Nephron (organoid): ENCODE measurements at regions not wholly inside any gene's neighbourhood (a gene's known extent, or its start where the extent isn't known, plus 50 kb on each side); places are given as distances from the start of the nearest gene placed in this dataset.

Source experiments
- H3K27ac Mint-ChIP-seq, 3 experiments: 2 replicates each; pipeline ENCODE4 v1.8.0; 2020; ENCODE audit warnings: mixed read lengths in 3 of 3, mild to moderate bottlenecking in 2 of 3, moderate library complexity in 1 of 3
- H3K27me3 Mint-ChIP-seq: 2 replicates; pipeline ENCODE4 v1.8.0; 2021; ENCODE audit warnings: low read depth, mild to moderate bottlenecking, moderate library complexity, mixed read lengths
- H3K36me3 Mint-ChIP-seq: 2 replicates; pipeline ENCODE4 v1.8.0; 2020; ENCODE audit warnings: low read depth, mixed read lengths
- H3K4me1 Mint-ChIP-seq: 2 replicates; pipeline ENCODE4 v1.8.0; 2020; ENCODE audit warnings: mixed read lengths
- H3K4me3 Mint-ChIP-seq, 3 experiments: 2 replicates each; pipeline ENCODE4 v1.8.0; 2020; ENCODE audit warnings: mild to moderate bottlenecking in 3 of 3, mixed read lengths in 3 of 3, moderate library complexity in 2 of 3
- H3K9me3 Mint-ChIP-seq: 2 replicates; pipeline ENCODE4 v1.8.0; 2020; ENCODE audit warnings: mixed read lengths
- TF ChIP-seq, protein P1 (sequence below), 3 experiments: fragments of 200-600 bp; sonication (generic); IDR thresholded peaks; one replicate each; pipeline ENCODE4 v1.5.0; 2021; ENCODE audit warnings: antibody characterized with exemption in 3 of 3; ENCODE audit not compliant: unreplicated experiment in 3 of 3

- no peak overlapping the region for H3K27ac Mint-ChIP-seq
- peaks cover 4% of the 10 kb centered on the region for H3K27me3 Mint-ChIP-seq
- no peaks in the 10 kb centered on the region for H3K4me1 Mint-ChIP-seq
- H3K36me3 Mint-ChIP-seq = no peaks in the 10 kb centered on the region
- TF ChIP-seq, protein P1, sequence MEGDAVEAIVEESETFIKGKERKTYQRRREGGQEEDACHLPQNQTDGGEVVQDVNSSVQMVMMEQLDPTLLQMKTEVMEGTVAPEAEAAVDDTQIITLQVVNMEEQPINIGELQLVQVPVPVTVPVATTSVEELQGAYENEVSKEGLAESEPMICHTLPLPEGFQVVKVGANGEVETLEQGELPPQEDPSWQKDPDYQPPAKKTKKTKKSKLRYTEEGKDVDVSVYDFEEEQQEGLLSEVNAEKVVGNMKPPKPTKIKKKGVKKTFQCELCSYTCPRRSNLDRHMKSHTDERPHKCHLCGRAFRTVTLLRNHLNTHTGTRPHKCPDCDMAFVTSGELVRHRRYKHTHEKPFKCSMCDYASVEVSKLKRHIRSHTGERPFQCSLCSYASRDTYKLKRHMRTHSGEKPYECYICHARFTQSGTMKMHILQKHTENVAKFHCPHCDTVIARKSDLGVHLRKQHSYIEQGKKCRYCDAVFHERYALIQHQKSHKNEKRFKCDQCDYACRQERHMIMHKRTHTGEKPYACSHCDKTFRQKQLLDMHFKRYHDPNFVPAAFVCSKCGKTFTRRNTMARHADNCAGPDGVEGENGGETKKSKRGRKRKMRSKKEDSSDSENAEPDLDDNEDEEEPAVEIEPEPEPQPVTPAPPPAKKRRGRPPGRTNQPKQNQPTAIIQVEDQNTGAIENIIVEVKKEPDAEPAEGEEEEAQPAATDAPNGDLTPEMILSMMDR (IDR thresholded peaks at IDR 0.05; ENCODE audit: unreplicated experiment in 3 of 3) = no peak
- no peaks in the 10 kb centered on the region for H3K9me3 Mint-ChIP-seq
- no peak overlapping the region for H3K4me3 Mint-ChIP-seq
Observed at GRCh38 chr5:173790177-173790719, 97.9 kb upstream of the CPEB4 start.

DNA sequence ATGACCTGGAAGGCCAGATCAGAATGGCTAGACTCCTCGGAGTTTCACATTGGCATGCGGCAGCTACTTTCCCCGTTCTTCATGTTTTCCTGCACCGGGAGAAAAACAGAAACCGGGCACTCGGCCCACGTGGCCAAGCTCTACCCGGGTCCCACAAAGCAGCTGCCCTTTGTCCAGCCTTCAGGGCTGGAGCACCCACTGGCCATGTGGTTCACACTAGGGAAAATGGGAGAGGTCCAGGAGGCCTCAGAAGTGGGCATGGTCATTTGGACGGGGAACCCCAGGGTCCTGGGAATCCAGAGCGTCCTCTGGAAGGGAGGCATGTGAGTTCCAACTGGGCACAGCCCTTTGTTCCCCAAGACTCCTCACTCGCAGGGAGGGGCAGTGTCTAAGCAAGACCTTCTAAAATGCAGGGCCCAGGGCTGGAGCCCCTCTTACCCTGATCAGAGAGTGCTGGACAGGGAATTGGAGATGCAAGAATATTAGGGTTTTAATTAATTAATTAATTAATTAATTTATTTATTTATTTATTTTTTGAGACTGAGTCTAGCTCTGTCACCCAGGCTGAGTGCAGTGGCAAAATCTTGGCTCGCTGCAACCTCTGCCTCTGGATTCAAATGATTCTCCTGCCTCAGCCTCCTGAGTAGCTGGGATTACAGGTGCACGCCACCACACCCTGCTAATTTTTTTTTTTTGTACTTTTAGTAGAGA lies 97.2 kb upstream of the CPEB4 start:
- H3K27ac Mint-ChIP-seq = no peak overlapping the region
- TF ChIP-seq, protein P1 (IDR thresholded peaks at IDR 0.05; ENCODE audit: unreplicated experiment in 3 of 3) = no peak
- no peak overlapping the region for H3K4me3 Mint-ChIP-seq
- H3K27me3 Mint-ChIP-seq = peaks cover 4% of the 10 kb centered on the region
- H3K9me3 Mint-ChIP-seq = no peaks in the 10 kb centered on the region
- H3K36me3 Mint-ChIP-seq = no peaks in the 10 kb centered on the region
- no peaks in the 10 kb centered on the region for H3K4me1 Mint-ChIP-seq

DNA sequence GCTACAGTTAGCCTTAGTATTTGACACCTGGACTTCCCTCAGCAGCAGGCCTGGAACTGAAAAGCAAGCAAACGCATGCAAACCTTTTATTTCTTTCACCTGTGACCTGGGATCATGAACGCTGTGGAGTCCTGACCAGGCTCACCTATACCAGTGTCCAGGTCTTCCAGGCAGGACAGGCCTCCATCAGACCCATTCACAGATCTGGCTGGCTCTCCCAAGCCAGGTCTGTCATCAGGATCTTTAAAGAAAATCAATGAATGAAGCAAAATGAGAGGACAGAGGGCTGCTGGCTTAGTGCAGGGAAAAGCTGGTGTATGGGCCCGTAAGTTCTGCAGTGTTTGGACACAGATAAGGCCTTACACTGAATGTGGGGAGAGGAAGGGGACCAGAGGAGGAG lies 96.3 kb upstream of the CPEB4 start:
- Mint-ChIP-seq H3K36me3 (no peaks in the 10 kb centered on the region), H3K27ac (peak overlapping the region in 1 of 3 experiments; percentile 64), H3K27me3 (peaks cover 4% of the 10 kb centered on the region), H3K9me3 (no peaks in the 10 kb centered on the region), H3K4me3 (no peak overlapping the region), H3K4me1 (no peaks in the 10 kb centered on the region)
- TF ChIP-seq, protein P1 (IDR thresholded peaks at IDR 0.05; ENCODE audit: unreplicated experiment in 3 of 3) = no peak

- no peak overlapping the region for H3K4me3 Mint-ChIP-seq
- no peaks in the 10 kb centered on the region for H3K9me3 Mint-ChIP-seq
- no peaks in the 10 kb centered on the region for H3K36me3 Mint-ChIP-seq
- H3K27me3 Mint-ChIP-seq = peaks cover 4% of the 10 kb centered on the region
- H3K4me1 Mint-ChIP-seq = no peaks in the 10 kb centered on the region
- H3K27ac Mint-ChIP-seq = peak overlapping the region in 1 of 3 experiments; percentile 61
- TF ChIP-seq, protein P1 (IDR thresholded peaks at IDR 0.05; ENCODE audit: unreplicated experiment in 3 of 3) = no peak
Observed at GRCh38 chr5:173792781-173793547, 95.2 kb upstream of the CPEB4 start.

DNA sequence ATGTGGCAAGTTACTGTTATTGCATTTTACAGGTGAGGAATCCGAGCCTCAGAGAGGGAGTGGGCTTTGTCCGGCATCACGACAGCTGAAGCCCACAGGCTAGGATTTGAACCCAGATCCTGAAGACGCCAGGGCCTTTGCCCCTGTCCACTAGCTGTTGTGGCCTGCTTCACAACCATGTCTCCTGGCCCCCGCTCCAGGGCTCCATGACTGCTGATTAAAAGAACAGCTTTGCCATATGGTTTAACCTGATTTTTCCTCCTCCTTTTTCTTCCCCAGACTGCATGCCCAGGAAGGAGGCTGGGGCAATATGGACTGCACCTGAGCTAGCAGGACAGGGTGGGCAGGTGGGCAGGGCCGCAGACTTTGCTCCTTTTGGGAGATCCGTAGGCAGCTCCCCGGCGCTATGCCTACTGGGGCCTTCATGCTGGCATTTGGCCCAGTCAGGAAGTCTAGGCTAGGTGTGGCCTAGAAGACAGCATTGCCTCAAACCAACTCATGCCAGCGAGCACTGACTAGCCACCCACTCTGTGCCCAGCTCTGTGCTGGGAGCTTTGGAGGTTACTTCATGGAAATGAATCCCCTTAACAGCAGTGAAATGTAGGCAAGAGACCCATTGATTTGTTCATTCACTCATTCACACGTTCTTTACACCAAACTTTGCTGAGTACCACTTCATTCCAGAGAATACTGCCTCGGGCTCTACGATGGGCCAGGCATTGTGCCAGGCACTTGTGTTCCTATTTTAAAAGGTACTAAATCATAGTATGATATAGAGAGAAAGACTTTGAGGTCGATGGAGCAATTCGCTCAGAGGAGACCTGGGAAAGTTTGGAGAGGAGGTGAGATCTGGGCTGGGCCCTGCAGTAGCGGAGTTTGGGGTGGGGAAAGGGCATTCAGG lies 94.3 kb upstream of the CPEB4 start:
- Mint-ChIP-seq H3K36me3 (no peaks in the 10 kb centered on the region), H3K27me3 (peaks cover 4% of the 10 kb centered on the region), H3K4me3 (no peak overlapping the region), H3K4me1 (no peaks in the 10 kb centered on the region), H3K27ac (no peak overlapping the region), H3K9me3 (no peaks in the 10 kb centered on the region)
- TF ChIP-seq, protein P1 (IDR thresholded peaks at IDR 0.05; ENCODE audit: unreplicated experiment in 3 of 3) = no peak
